Fibroblast of villous mesenchyme (primary cell): ENCODE measurements at regions not wholly inside any gene's neighbourhood (a gene's known extent, or its start where the extent isn't known, plus 50 kb on each side); places are given as distances from the start of the nearest gene placed in this dataset.
"Not testable (repeated sequence)": the region's sequence is repeated elsewhere in the genome, so short reads cannot be mapped to it uniquely, and the experiment has no call there.

Experiments used
- DNase-seq: peaks from one replicate; pipeline ENCODE4 v3.0.0-alpha.2; 2010; ENCODE audit warnings: low read depth
- H3K4me3 ChIP-seq: 2 replicates; pipeline ENCODE4 v1.5.1; 2011; ENCODE audit warnings: low read depth, mild to moderate bottlenecking, low read length
- CTCF ChIP-seq: IDR thresholded peaks from 2 replicates; pipeline ENCODE4 v1.5.1; 2012; ENCODE audit warnings: low read depth, mild to moderate bottlenecking, low read length; ENCODE audit not compliant: insufficient read depth

GRCh38 chr6:81601918-81602317, 150.6 kb downstream of the TENT5A start:
- no peak overlapping the region for H3K4me3 ChIP-seq
- no peak for TF ChIP-seq CTCF
- no peak for DNase-seq

GRCh38 chr6:81600488-81600887, 152.0 kb downstream of the TENT5A start:
- not testable (repeated sequence) for DNase-seq, H3K4me3 ChIP-seq

GRCh38 chr6:81594501-81594900, 158.0 kb downstream of the TENT5A start:
- no peak for DNase-seq
- H3K4me3 ChIP-seq: no peak overlapping the region
- TF ChIP-seq CTCF: no peak

- no peak for TF ChIP-seq CTCF
- DNase-seq: no peak
- no peak overlapping the region for H3K4me3 ChIP-seq
Observed at GRCh38 chr6:81590314-81590691, 162.2 kb downstream of the TENT5A start.

- no peak for DNase-seq
- TF ChIP-seq CTCF: no peak
- no peak overlapping the region for H3K4me3 ChIP-seq
Observed at GRCh38 chr6:81589465-81590313, 162.8 kb downstream of the TENT5A start.

GRCh38 chr6:81585686-81586085, 166.8 kb downstream of the TENT5A start:
- not testable (repeated sequence) for H3K4me3 ChIP-seq, DNase-seq

GRCh38 chr6:81584156-81584555, 168.3 kb downstream of the TENT5A start:
- not testable (repeated sequence) for DNase-seq, H3K4me3 ChIP-seq

- no peak overlapping the region for H3K4me3 ChIP-seq
- peak; percentile 96 for DNase-seq
- no peak for TF ChIP-seq CTCF
Observed at GRCh38 chr6:81575442-81575841, 177.0 kb downstream of the TENT5A start.
